Spleen (tissue), 7 donors: ENCODE measurements at regions not wholly inside any gene's neighbourhood (a gene's known extent, or its start where the extent isn't known, plus 50 kb on each side); places are given as distances from the start of the nearest gene placed in this dataset.

Source experiments
- POLR2A ChIP-seq, 3 donors: fragments of 450-650 bp; IDR thresholded peaks; one replicate each; pipeline ENCODE4 v1.5.1; 2017; ENCODE audit warnings: antibody characterized with exemption in 3 of 3, mild to moderate bottlenecking in 1 of 3
- POLR2AphosphoS5 ChIP-seq, 3 donors: sonication (generic); formaldehyde crosslinking; IDR thresholded peaks; one replicate each; pipeline ENCODE4 v1.5.1; 2017; ENCODE audit warnings: antibody characterized with exemption in 3 of 3
- TF ChIP-seq, protein P1 (sequence below), 11 experiments: fragments of 200-600 bp in 7 of 11; fragments of 450-650 bp in 4 of 11; sonication (generic) in 4 of 11; IDR thresholded peaks in 8 of 11; conservative IDR thresholded peaks in 3 of 11; 1 replicate in 7 of 11; 2 replicates in 4 of 11; pipeline versions ENCODE4 v1.4.0 to v1.8.0; 2016 to 2021; ENCODE audit warnings: antibody characterized with exemption in 11 of 11, inconsistent platforms in 4 of 11, mild to moderate bottlenecking in 1 of 11
- donor health status: DM: no; HTN: no; CAD: no; lungs with moderate emphysema.
- donor health status: DM: no; HTN: no; CAD: no.
- donor health status: DM: no; HTN: no; CAD: no.

DNA sequence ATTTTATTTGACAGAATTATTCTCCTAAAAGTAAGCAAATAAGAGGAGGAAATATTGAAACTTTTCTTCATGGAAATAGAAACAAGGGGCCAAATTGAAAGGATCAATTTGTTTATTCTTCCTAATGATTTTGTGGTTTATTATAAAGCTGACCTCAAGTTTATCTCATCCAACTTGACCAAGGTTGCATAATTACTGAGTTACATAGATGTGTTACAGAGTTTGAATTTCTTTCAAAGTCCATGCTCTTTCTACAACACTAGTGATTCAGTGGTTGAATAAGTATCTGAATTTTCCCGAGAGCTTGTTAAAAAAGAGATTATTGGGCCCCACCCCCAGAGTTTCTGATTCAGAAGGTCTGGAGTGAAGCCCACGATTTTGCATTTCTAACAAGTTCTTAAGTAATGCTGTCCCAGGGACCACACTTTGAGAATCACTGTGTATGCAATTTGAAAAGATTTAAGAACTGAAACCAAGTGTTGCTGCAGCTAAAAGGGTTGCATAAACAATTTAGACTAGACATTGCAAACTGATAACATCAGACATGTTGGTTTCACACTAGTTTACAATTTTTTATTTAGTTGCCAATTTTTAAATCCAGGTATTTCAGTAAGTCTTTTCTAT, 485.7 kb upstream of the ANO5 start:
- TF ChIP-seq, protein P1, sequence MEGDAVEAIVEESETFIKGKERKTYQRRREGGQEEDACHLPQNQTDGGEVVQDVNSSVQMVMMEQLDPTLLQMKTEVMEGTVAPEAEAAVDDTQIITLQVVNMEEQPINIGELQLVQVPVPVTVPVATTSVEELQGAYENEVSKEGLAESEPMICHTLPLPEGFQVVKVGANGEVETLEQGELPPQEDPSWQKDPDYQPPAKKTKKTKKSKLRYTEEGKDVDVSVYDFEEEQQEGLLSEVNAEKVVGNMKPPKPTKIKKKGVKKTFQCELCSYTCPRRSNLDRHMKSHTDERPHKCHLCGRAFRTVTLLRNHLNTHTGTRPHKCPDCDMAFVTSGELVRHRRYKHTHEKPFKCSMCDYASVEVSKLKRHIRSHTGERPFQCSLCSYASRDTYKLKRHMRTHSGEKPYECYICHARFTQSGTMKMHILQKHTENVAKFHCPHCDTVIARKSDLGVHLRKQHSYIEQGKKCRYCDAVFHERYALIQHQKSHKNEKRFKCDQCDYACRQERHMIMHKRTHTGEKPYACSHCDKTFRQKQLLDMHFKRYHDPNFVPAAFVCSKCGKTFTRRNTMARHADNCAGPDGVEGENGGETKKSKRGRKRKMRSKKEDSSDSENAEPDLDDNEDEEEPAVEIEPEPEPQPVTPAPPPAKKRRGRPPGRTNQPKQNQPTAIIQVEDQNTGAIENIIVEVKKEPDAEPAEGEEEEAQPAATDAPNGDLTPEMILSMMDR (IDR thresholded peaks at IDR 0.05 in 8 of 11, conservative IDR thresholded peaks at IDR 0.05 in 3 of 11), result no peak
- no peak for TF ChIP-seq POLR2A (IDR thresholded peaks at IDR 0.05)
- no peak for TF ChIP-seq POLR2AphosphoS5 (IDR thresholded peaks at IDR 0.05)
